Progenitor cell of endocrine pancreas (in vitro differentiated cells): ENCODE measurements at regions not wholly inside any gene's neighbourhood (a gene's known extent, or its start where the extent isn't known, plus 50 kb on each side); places are given as distances from the start of the nearest gene placed in this dataset.

ENCODE experiments used
- DNase-seq: peaks from one replicate; pipeline ENCODE4 v3.0.0; 2021; ENCODE audit warnings: low spot score; ENCODE audit not compliant: unreplicated experiment
- H3K27ac Mint-ChIP-seq: 2 replicates; pipeline ENCODE4 v1.8.0; 2021; ENCODE audit warnings: mild to moderate bottlenecking, moderate library complexity, mixed read lengths
- H3K27me3 Mint-ChIP-seq: 2 replicates; pipeline ENCODE4 v1.8.0; 2021; ENCODE audit warnings: mixed read lengths
- H3K36me3 Mint-ChIP-seq: 2 replicates; pipeline ENCODE4 v1.8.0; 2022; ENCODE audit warnings: mixed read lengths; ENCODE audit not compliant: insufficient read depth
- H3K4me1 Mint-ChIP-seq: 2 replicates; pipeline ENCODE4 v1.8.0; 2021; ENCODE audit warnings: low read depth, mixed read lengths
- H3K4me3 Mint-ChIP-seq: 2 replicates; pipeline ENCODE4 v1.8.0; 2021; ENCODE audit warnings: low read depth, mild to moderate bottlenecking, moderate library complexity, mixed read lengths
- H3K9me3 Mint-ChIP-seq: 2 replicates; pipeline ENCODE4 v1.8.0; 2021; ENCODE audit warnings: low read depth, mixed read lengths
- CTCF ChIP-seq: fragments of 200-600 bp; sonication (generic); IDR thresholded peaks from one replicate; pipeline ENCODE4 v1.5.0; 2021; ENCODE audit warnings: antibody characterized with exemption, mild to moderate bottlenecking; ENCODE audit not compliant: unreplicated experiment

GRCh38 chr3:84073664-84074063 is 885.1 kb upstream of the CADM2 start:
- no peak for TF ChIP-seq CTCF
- no peak overlapping the region for H3K4me3 Mint-ChIP-seq
- H3K36me3 Mint-ChIP-seq = no peaks in the 10 kb centered on the region
- H3K27ac Mint-ChIP-seq = no peak overlapping the region
- DNase-seq = no peak
- H3K27me3 Mint-ChIP-seq = no peaks in the 10 kb centered on the region
- H3K9me3 Mint-ChIP-seq = peaks cover 9% of the 10 kb centered on the region
- H3K4me1 Mint-ChIP-seq = peaks cover 2% of the 10 kb centered on the region

GRCh38 chr3:84074767-84075166 is 884.0 kb upstream of the CADM2 start:
- Mint-ChIP-seq H3K36me3 (no peaks in the 10 kb centered on the region), H3K9me3 (peaks cover 9% of the 10 kb centered on the region), H3K27me3 (no peaks in the 10 kb centered on the region), H3K4me1 (peaks cover 2% of the 10 kb centered on the region), H3K27ac (no peak overlapping the region), H3K4me3 (no peak overlapping the region)
- DNase-seq = no peak
- no peak for TF ChIP-seq CTCF

DNA sequence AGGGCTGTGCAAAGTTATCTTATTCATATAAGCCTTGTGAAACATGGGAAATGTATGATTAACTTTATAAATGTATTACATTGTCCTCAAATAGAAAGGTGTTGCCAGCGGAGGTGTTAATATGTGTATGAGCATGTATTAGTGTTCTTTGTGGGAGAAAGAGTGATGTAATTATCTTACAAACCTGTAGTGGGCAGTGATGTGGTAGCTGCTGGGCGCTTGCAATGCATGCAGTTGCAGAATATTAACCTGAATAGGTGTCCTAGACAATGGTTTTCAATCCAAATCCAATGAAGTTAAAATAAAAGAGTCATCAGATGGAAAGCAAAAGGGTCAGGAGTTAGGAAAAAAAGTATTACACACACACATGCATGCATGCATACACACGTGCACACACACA is 881.3 kb upstream of the CADM2 start:
- no peak for DNase-seq
- TF ChIP-seq CTCF = peak; percentile 54

DNA sequence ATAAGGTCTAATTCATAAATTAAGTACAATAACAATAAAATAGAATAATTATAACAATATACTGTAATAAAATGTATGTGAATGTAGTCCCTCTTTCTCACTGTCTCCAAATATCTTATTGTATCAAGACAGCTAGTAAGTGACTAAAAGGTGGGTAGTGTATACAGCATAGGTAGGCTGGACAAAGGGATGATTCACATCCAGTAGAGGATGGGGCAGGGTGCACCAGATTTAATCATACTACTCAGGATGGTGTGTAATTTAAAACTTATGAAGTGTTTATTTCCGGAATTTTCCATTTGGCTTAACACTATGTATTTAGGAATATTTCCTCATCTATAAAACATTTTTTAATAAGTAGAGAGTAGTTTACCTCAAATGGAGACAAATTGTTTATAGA is 876.1 kb upstream of the CADM2 start:
- no peaks in the 10 kb centered on the region for H3K36me3 Mint-ChIP-seq
- no peak for DNase-seq
- H3K9me3 Mint-ChIP-seq = peaks cover 4% of the 10 kb centered on the region
- H3K4me3 Mint-ChIP-seq = no peak overlapping the region
- H3K27ac Mint-ChIP-seq = no peak overlapping the region
- TF ChIP-seq CTCF = no peak
- H3K27me3 Mint-ChIP-seq = no peaks in the 10 kb centered on the region
- no peaks in the 10 kb centered on the region for H3K4me1 Mint-ChIP-seq

More for the DNA sequence above, 881.3 kb upstream of the CADM2 start:
- Mint-ChIP-seq H3K27ac (no peak overlapping the region), H3K9me3 (peaks cover 9% of the 10 kb centered on the region), H3K4me1 (no peaks in the 10 kb centered on the region), H3K36me3 (no peaks in the 10 kb centered on the region), H3K27me3 (no peaks in the 10 kb centered on the region), H3K4me3 (no peak overlapping the region)

DNA sequence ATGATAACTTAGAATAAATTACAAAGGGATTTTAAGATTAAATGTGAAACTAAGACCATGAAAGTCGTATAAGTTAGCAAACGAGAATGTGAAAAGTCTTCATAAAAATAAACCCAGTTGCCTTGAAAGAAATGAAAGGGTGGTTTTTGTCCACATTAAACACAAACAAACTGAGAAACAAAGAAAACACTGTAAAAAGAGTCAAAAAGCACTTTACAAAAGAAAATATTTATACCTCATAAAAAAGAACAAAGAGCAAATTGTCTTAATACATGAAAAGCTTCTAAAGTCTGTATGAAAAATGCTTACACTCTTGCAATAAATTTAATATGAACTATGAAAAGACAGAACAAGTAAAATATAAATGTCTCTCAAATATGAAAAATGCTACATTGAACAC is 865.9 kb upstream of the CADM2 start:
- no peaks in the 10 kb centered on the region for H3K27me3 Mint-ChIP-seq
- no peak overlapping the region for H3K4me3 Mint-ChIP-seq
- H3K27ac Mint-ChIP-seq = no peak overlapping the region
- peaks cover 2% of the 10 kb centered on the region for H3K9me3 Mint-ChIP-seq
- no peaks in the 10 kb centered on the region for H3K4me1 Mint-ChIP-seq
- TF ChIP-seq CTCF = no peak
- no peaks in the 10 kb centered on the region for H3K36me3 Mint-ChIP-seq
- no peak for DNase-seq
